HepG2 (cell line): ENCODE measurements at regions not wholly inside any gene's neighbourhood (a gene's known extent, or its start where the extent isn't known, plus 50 kb on each side); places are given as distances from the start of the nearest gene placed in this dataset.

Source experiments
- ATAC-seq: fragments of 200-7000 bp; cut with Tn5 transposase; 3 replicates; pipeline ENCODE4 v1.9.1; 2020; ENCODE audit warnings: mild to moderate bottlenecking, moderate library complexity
- BruUV-seq: library from RNA; stranded (reverse); fragments of 400-500 nt; replicated peaks from 2 replicates; lab custom pipeline; 2021; lab: Mats Ljungman, UMichigan
- CTCF ChIA-PET: fragments of 300-600 bp; formaldehyde crosslinking; extraction: SDS; loops from one replicate; lab custom pipeline; 2021; ENCODE audit warnings: low total read pairs, inconsistent platforms, low intra/inter-chr PET ratio; lab: Yijun Ruan, JAX
- POLR2A ChIA-PET: fragments of 350-600 bp; sonication (Branson Sonifier 250); formaldehyde crosslinking; loops from one replicate; lab custom pipeline; 2020; ENCODE audit warnings: antibody characterized with exemption, inconsistent platforms; lab: Yijun Ruan, JAX
- DNase-seq: peaks from one replicate; pipeline ENCODE4 v3.0.0-alpha.2; 2015; ENCODE audit warnings: low spot score
- FAIRE-seq: peaks from 3 replicates; lab custom pipeline; 2011; peaks lifted over from hg19 to GRCh38; lab: Jason Lieb, UNC
- H2AFZ ChIP-seq: one replicate; pipeline ENCODE4 v1.6.1; 2011; ENCODE audit warnings: low read length, inconsistent platforms
- H3K27ac ChIP-seq: fragments of 300-600 bp; 3 replicates; pipeline ENCODE4 v1.8.0; 2011; ENCODE audit warnings: mixed run types, mild to moderate bottlenecking, mixed read lengths, low read length, inconsistent platforms; ENCODE audit not compliant: insufficient read depth; ENCODE audit errors: extremely low read length
- H3K27me3 ChIP-seq, 2 experiments: fragments of 200-600 bp in 1 of 2; 2 replicates in 1 of 2; 3 replicates in 1 of 2; pipeline versions ENCODE4 v1.6.0 to v1.8.0; 2011; ENCODE audit warnings: low read length in 2 of 2, mild to moderate bottlenecking in 2 of 2, moderate library complexity in 2 of 2, inconsistent platforms in 1 of 2; ENCODE audit not compliant: insufficient read depth in 2 of 2, control insufficient read depth in 1 of 2
- H3K36me3 ChIP-seq, 2 experiments: fragments of 200-600 bp in 1 of 2; replicated peaks in 1 of 2; 2 replicates in 1 of 2; 3 replicates in 1 of 2; pipeline versions ENCODE4 v1.5.1 to v1.8.0; 2011; ENCODE audit warnings: low read length in 2 of 2, inconsistent platforms in 1 of 2; ENCODE audit not compliant: insufficient read depth in 2 of 2, control insufficient read depth in 1 of 2
- H3K4me1 ChIP-seq: 2 replicates; pipeline ENCODE4 v1.5.1; 2012; ENCODE audit warnings: low read length, inconsistent platforms; ENCODE audit not compliant: insufficient read depth
- H3K4me2 ChIP-seq: 2 replicates; pipeline ENCODE4 v1.6.0; 2011; ENCODE audit warnings: low read depth, low read length, inconsistent platforms
- H3K4me3 ChIP-seq, 3 experiments: fragments of 200-600 bp in 1 of 3; sonication (generic), shearing (Covaris generic) in 1 of 3; replicated peaks in 1 of 3; 2 replicates each; pipeline ENCODE4 v1.5.1; 2011 to 2016; ENCODE audit warnings: low read length in 3 of 3, inconsistent platforms in 2 of 3, low read depth in 2 of 3, mild to moderate bottlenecking in 2 of 3, control low read depth in 1 of 3, mixed read lengths in 1 of 3; ENCODE audit not compliant: insufficient read depth in 1 of 3
- H3K79me2 ChIP-seq: one replicate; pipeline ENCODE4 v1.6.1; 2011; ENCODE audit warnings: low read length, inconsistent platforms; ENCODE audit not compliant: insufficient read depth
- H3K9ac ChIP-seq: 2 replicates; pipeline ENCODE4 v1.6.0; 2011; ENCODE audit warnings: mild to moderate bottlenecking, low read depth, low read length, inconsistent platforms; ENCODE audit not compliant: insufficient read depth
- H3K9me3 ChIP-seq: 2 replicates; pipeline ENCODE4 v1.5.1; 2012; ENCODE audit warnings: mild to moderate bottlenecking, low read length
- H4K20me1 ChIP-seq: 2 replicates; pipeline ENCODE4 v1.6.0; 2011; ENCODE audit warnings: inconsistent platforms, mild to moderate bottlenecking, low read length, moderate library complexity; ENCODE audit not compliant: insufficient read depth
- MYNN ChIP-seq: sonication (generic); formaldehyde crosslinking; IDR thresholded peaks from 2 replicates; pipeline ENCODE4 v1.4.0; 2020; ENCODE audit warnings: mild to moderate bottlenecking, low read depth, missing genetic modification reagents
- SOX6 ChIP-seq, 2 experiments: fragments of 450-650 bp in 1 of 2; sonication (generic) in 1 of 2; formaldehyde crosslinking in 1 of 2; IDR thresholded peaks; 2 replicates each; pipeline versions ENCODE4 v1.4.0 to v1.6.1; 2017 to 2020; ENCODE audit warnings: antibody characterized with exemption in 1 of 2, mild to moderate bottlenecking in 1 of 2, missing genetic modification reagents in 1 of 2
- ZNF124 ChIP-seq: sonication (generic); formaldehyde crosslinking; IDR thresholded peaks from 2 replicates; pipeline ENCODE4 v1.4.0; 2020; ENCODE audit warnings: missing genetic modification reagents
- WGBS: methylation state at CpG from one replicate; pipeline ENCODE4 v1.1.6; 2017; ENCODE audit warnings: low lambda C conversion rate; 5-methylcytosine and 5-hydroxymethylcytosine counted together
- in situ Hi-C: cut with HindIII; loops from 2 replicates; pipeline ENCODE4 v1.10.0; 2017; ENCODE audit warnings: low pct_unique_long_range_greater_than_20kb; ENCODE audit not compliant: extremely low pct_ligation_motif_present
- intact Hi-C: fragments of 100-400 bp; cut with micrococcal nuclease; formaldehyde crosslinking; loops from one replicate; pipeline ENCODE4 v1.10.0; 2022; ENCODE audit not compliant: unreplicated experiment
- TF ChIP-seq, protein P1 (sequence below): sonication (generic); formaldehyde crosslinking; IDR thresholded peaks from 2 replicates; pipeline ENCODE4 v1.5.1; 2020; ENCODE audit warnings: mild to moderate bottlenecking, missing genetic modification reagents, moderate library complexity
- TF ChIP-seq, protein P2 (sequence below): sonication (generic); formaldehyde crosslinking; IDR thresholded peaks from 2 replicates; pipeline ENCODE4 v1.8.0; 2022; ENCODE audit warnings: missing genetic modification reagents, mild to moderate bottlenecking, inconsistent platforms, borderline replicate concordance

DNA sequence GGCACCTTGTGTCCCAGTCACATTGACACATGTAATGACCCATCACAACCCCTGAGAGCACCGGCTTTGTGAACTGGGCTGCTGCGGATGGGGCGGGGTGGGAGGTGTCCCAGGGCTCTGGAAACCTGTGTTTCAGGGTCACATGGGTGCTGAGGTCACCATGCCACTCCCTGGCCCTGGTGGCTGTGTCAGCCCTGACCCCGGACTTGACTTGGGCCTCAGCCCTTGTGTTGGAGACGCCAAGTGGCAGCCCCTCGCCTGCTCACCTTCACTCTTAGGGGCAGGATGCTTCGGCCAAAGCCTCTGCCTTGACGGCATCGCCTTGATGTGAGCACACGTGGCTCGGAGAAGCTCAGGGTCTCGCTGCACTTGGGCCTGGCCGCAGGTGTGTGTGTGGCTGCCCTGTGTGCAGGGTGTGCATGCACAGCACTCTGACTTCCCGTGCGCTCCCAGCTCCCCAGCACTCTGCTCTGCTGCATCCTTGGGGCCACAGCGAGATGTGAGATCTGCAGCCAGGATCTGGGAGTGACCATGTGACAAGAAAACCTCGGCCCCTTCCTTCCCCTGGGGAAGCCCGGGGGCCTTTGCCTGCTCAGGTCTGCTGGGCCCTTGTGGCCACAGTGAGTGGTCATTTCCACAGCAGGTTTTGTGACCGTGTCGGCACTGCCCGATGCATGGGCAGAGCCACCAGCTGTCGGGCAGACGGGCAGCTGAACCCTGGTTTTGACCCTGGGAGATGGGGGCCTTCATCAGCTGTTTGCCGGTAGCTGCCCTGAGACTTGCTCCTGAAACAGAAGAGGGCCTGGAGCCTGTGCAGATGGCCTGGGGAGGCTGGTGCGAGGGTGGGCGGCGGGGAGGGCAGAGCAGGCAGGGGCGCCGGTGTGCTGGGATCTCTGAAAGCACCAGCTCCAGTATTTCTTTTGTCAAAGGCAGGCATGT lies 167.4 kb downstream of the KIF26A start:
- no peak overlapping the region for H2AFZ ChIP-seq
- DNase-seq (no peak), ATAC-seq (no peak), FAIRE-seq (no peak)
- no peak overlapping the region for H3K4me3 ChIP-seq
- TF ChIP-seq, protein P1, sequence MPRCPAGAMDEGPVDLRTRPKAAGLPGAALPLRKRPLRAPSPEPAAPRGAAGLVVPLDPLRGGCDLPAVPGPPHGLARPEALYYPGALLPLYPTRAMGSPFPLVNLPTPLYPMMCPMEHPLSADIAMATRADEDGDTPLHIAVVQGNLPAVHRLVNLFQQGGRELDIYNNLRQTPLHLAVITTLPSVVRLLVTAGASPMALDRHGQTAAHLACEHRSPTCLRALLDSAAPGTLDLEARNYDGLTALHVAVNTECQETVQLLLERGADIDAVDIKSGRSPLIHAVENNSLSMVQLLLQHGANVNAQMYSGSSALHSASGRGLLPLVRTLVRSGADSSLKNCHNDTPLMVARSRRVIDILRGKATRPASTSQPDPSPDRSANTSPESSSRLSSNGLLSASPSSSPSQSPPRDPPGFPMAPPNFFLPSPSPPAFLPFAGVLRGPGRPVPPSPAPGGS (CRISPR knock-in tag), result no peak
- TF ChIP-seq, protein P2, sequence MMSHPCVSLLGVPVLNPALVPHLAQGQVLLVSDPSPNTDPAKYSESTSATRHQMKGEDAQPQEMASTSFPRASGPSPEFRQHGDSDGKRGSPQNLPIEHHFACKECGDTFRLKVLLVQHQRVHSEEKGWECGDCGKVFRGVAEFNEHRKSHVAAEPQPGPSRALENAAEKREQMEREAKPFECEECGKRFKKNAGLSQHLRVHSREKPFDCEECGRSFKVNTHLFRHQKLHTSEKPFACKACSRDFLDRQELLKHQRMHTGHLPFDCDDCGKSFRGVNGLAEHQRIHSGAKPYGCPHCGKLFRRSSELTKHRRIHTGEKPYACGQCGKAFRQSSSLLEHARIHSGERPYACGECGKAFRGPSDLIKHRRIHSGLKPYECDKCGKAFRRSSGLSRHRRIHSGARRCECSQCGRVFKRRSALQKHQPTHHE (CRISPR knock-in tag), result no peak
- TF ChIP-seq ZNF124 (CRISPR knock-in tag) (no peak), SOX6 (IDR thresholded peaks at IDR 0.05) (no peak), SOX6 (CRISPR knock-in tag; IDR thresholded peaks at IDR 0.05) (no peak), MYNN (CRISPR knock-in tag) (no peak)
- no peak overlapping the region for H3K27ac ChIP-seq
- H3K27me3 ChIP-seq, result peaks cover 5 to 38% of the 10 kb centered on the region in 2 experiments
- ChIA-PET POLR2A (no interaction called here), CTCF (no interaction called here)
- no TSS peak for BruUV-seq
- no peak overlapping the region for H3K9ac ChIP-seq
- H3K4me1 ChIP-seq, result no peaks in the 10 kb centered on the region
- no peaks in the 10 kb centered on the region for H3K36me3 ChIP-seq
- H4K20me1 ChIP-seq, result no peaks in the 10 kb centered on the region
- no peaks in the 10 kb centered on the region for H3K79me2 ChIP-seq
- intact Hi-C loops, result no loop called here
- H3K4me2 ChIP-seq, result no peak overlapping the region
- WGBS, result no CpG with 5 or more reads among the region's 29 CpGs
- in situ Hi-C loops, result no loop called here
- H3K9me3 ChIP-seq, result no peaks in the 10 kb centered on the region; the same call in 1 of the 2 replicates
